ENCODE measurements at regions not wholly inside any gene's neighbourhood (a gene's known extent, or its start where the extent isn't known, plus 50 kb on each side); places are given as distances from the start of the nearest gene placed in this dataset.

- no peak for TF ChIP-seq YY1 (IDR thresholded peaks at IDR 0.05; ENCODE audit: insufficient read depth, insufficient read length)
- no peak for TF ChIP-seq ZNF274 (IDR thresholded peaks at IDR 0.05; ENCODE audit: low read depth, low read length)
These were observed 57.7 kb upstream of the CAND1 start for GRCh38 chr12:67211494-67211893.

Data from NT2/D1 (cell line).